Progenitor cell of endocrine pancreas (in vitro differentiated cells): ENCODE measurements at regions not wholly inside any gene's neighbourhood (a gene's known extent, or its start where the extent isn't known, plus 50 kb on each side); places are given as distances from the start of the nearest gene placed in this dataset.

Source experiments
- DNase-seq: peaks from one replicate; pipeline ENCODE4 v3.0.0; 2021; ENCODE audit warnings: low spot score; ENCODE audit not compliant: unreplicated experiment
- H3K27ac Mint-ChIP-seq: 2 replicates; pipeline ENCODE4 v1.8.0; 2021; ENCODE audit warnings: mild to moderate bottlenecking, moderate library complexity, mixed read lengths
- H3K27me3 Mint-ChIP-seq: 2 replicates; pipeline ENCODE4 v1.8.0; 2021; ENCODE audit warnings: mixed read lengths
- H3K36me3 Mint-ChIP-seq: 2 replicates; pipeline ENCODE4 v1.8.0; 2022; ENCODE audit warnings: mixed read lengths; ENCODE audit not compliant: insufficient read depth
- H3K4me1 Mint-ChIP-seq: 2 replicates; pipeline ENCODE4 v1.8.0; 2021; ENCODE audit warnings: low read depth, mixed read lengths
- H3K4me3 Mint-ChIP-seq: 2 replicates; pipeline ENCODE4 v1.8.0; 2021; ENCODE audit warnings: low read depth, mild to moderate bottlenecking, moderate library complexity, mixed read lengths
- H3K9me3 Mint-ChIP-seq: 2 replicates; pipeline ENCODE4 v1.8.0; 2021; ENCODE audit warnings: low read depth, mixed read lengths
- TF ChIP-seq, protein P1 (sequence below): fragments of 200-600 bp; sonication (generic); IDR thresholded peaks from one replicate; pipeline ENCODE4 v1.5.0; 2021; ENCODE audit warnings: antibody characterized with exemption, mild to moderate bottlenecking; ENCODE audit not compliant: unreplicated experiment

DNA sequence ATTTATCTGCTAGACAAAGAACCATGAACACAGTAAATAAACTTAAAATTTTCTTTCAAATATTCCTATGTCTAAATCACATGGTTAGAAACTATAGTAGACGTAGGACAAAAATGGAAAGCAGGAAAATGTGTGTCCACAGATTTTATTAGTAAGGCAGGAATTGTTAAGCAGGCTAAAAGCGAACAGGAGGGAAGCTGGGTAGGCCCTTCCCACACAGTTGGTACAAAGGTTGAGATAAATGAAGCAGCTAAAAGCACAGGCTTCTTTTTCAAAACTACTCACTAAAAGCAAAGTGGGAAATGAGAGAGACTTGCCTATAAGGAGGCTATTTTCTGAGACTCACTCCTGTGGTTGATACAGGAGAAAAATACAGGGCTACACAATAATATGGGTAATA, 108.1 kb upstream of the PABPC4L start:
- H3K36me3 Mint-ChIP-seq = peaks cover under 1% of the 10 kb centered on the region
- H3K4me1 Mint-ChIP-seq = peaks cover 19% of the 10 kb centered on the region
- H3K27me3 Mint-ChIP-seq = no peaks in the 10 kb centered on the region
- DNase-seq = no peak
- peaks cover 2% of the 10 kb centered on the region for H3K9me3 Mint-ChIP-seq
- TF ChIP-seq, protein P1, sequence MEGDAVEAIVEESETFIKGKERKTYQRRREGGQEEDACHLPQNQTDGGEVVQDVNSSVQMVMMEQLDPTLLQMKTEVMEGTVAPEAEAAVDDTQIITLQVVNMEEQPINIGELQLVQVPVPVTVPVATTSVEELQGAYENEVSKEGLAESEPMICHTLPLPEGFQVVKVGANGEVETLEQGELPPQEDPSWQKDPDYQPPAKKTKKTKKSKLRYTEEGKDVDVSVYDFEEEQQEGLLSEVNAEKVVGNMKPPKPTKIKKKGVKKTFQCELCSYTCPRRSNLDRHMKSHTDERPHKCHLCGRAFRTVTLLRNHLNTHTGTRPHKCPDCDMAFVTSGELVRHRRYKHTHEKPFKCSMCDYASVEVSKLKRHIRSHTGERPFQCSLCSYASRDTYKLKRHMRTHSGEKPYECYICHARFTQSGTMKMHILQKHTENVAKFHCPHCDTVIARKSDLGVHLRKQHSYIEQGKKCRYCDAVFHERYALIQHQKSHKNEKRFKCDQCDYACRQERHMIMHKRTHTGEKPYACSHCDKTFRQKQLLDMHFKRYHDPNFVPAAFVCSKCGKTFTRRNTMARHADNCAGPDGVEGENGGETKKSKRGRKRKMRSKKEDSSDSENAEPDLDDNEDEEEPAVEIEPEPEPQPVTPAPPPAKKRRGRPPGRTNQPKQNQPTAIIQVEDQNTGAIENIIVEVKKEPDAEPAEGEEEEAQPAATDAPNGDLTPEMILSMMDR = no peak
- no peak overlapping the region for H3K27ac Mint-ChIP-seq
- H3K4me3 Mint-ChIP-seq = no peak overlapping the region

DNA sequence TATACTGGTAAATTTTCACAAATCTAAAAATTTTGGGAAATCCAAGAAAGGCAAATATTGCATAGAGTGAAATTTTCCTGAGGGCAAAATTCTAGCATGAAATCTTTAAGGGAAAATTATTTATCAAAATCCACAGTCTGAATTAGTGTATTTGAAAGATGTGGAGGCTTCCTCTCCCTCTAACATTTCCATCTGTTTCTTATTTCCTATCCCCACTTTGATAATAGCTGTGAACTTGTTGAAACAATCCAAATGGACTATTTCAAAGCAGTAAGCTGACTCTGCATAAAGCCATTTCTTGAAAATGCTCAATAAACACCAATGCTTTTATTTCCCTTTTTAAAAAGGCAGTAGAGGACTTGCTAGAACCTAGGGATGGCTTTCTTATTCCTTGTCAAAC, 107.3 kb upstream of the PABPC4L start:
- no peak for DNase-seq
- H3K27me3 Mint-ChIP-seq = no peaks in the 10 kb centered on the region
- TF ChIP-seq, protein P1 = no peak
- peaks cover 4% of the 10 kb centered on the region for H3K9me3 Mint-ChIP-seq
- H3K4me1 Mint-ChIP-seq = peaks cover 19% of the 10 kb centered on the region
- peaks cover 1% of the 10 kb centered on the region for H3K36me3 Mint-ChIP-seq
- no peak overlapping the region for H3K4me3 Mint-ChIP-seq
- H3K27ac Mint-ChIP-seq = no peak overlapping the region

DNA sequence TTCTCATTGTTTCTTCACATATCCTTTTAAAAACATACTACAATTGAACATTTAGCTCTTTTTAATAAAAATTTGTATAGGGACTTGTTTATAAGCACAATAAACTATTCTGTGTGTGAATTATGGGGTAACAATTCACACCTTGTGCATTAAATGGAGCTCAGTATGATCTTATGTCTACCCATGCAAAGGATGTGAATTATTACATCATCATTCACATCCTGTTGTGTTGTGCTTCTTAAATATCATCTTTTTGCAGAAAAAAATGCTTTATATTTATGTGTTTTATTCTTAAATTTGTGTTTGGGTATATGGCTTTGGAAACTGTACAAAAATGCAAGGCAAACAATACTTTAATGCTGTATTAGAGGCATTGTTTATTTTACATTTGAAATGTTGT, 96.7 kb upstream of the PABPC4L start:
- H3K9me3 Mint-ChIP-seq = peaks cover 32% of the 10 kb centered on the region
- H3K4me1 Mint-ChIP-seq = peaks cover 11% of the 10 kb centered on the region
- TF ChIP-seq, protein P1 = no peak
- DNase-seq = no peak
- H3K27ac Mint-ChIP-seq = no peak overlapping the region
- no peak overlapping the region for H3K4me3 Mint-ChIP-seq
- peaks cover 2% of the 10 kb centered on the region for H3K36me3 Mint-ChIP-seq
- no peaks in the 10 kb centered on the region for H3K27me3 Mint-ChIP-seq

DNA sequence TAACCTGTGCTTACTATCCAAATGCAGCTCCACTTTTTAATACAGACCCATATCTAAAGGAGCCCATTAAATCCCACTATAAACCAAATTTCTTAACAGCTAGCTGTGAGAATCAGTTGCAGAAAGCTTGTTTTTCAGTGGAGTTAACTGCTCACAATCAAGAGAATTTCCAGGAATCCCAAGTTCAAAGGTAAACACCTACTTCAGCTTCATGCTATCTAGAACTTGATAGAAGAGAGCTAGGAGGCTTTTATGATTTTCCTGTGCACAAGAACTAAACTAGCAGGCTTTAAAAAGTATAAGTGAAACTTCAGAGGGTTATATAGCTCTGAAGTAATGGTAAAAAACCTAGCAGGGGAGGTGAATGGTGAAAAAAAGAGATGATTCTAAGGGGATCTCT, 96.2 kb upstream of the PABPC4L start:
- Mint-ChIP-seq H3K36me3 (no peaks in the 10 kb centered on the region), H3K4me1 (peaks cover 11% of the 10 kb centered on the region), H3K27me3 (no peaks in the 10 kb centered on the region), H3K27ac (no peak overlapping the region), H3K4me3 (no peak overlapping the region), H3K9me3 (peaks cover 29% of the 10 kb centered on the region)
- no peak for DNase-seq
- TF ChIP-seq, protein P1 = no peak

DNA sequence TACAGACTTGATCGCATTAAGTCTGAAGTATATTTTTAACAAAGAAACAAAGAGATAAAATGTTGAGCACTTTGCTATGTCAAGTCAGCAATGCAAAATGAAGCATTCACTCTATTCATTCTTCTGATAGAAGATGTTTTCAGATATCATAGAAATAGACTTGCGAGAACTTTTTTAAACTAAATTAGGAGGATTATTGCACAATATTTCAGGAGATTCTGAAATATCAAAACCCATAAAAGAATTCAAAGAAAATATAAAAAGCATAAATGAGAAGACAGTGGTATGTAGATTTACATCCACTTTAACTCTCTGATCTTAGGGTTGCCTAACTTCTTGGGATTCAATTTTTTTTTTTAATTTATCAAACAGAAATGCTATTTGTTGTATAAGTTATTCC, 81.1 kb upstream of the PABPC4L start:
- H3K27me3 Mint-ChIP-seq = no peaks in the 10 kb centered on the region
- no peak overlapping the region for H3K27ac Mint-ChIP-seq
- peaks cover 4% of the 10 kb centered on the region for H3K9me3 Mint-ChIP-seq
- no peak for DNase-seq
- peaks cover 4% of the 10 kb centered on the region for H3K4me1 Mint-ChIP-seq
- TF ChIP-seq, protein P1 = no peak
- no peaks in the 10 kb centered on the region for H3K36me3 Mint-ChIP-seq
- no peak overlapping the region for H3K4me3 Mint-ChIP-seq
